H9 (cell line): ENCODE measurements at regions not wholly inside any gene's neighbourhood (a gene's known extent, or its start where the extent isn't known, plus 50 kb on each side); places are given as distances from the start of the nearest gene placed in this dataset.

Experiments
- DNase-seq: peaks from one replicate; pipeline ENCODE4 v3.0.0-alpha.2; 2017
- H2AFZ ChIP-seq: one replicate; pipeline ENCODE4 v1.6.1; 2013; ENCODE audit warnings: mild to moderate bottlenecking, low read length, control low read depth, moderate library complexity
- H2AK5ac ChIP-seq: 2 replicates; pipeline ENCODE4 v1.6.1; 2013; ENCODE audit warnings: low read length, control low read depth, mixed read lengths; ENCODE audit not compliant: insufficient read length
- H2BK120ac ChIP-seq: one replicate; pipeline ENCODE4 v1.6.1; 2013; ENCODE audit warnings: low read depth, mild to moderate bottlenecking, low read length, control low read depth, inconsistent platforms; ENCODE audit not compliant: poor library complexity, severe bottlenecking
- H2BK12ac ChIP-seq: 2 replicates; pipeline ENCODE4 v1.6.1; 2013; ENCODE audit warnings: low read length, control low read depth, mixed read lengths, low read depth; ENCODE audit not compliant: insufficient read length
- H2BK15ac ChIP-seq: 2 replicates; pipeline ENCODE4 v1.6.1; 2013; ENCODE audit warnings: low read depth, low read length, control low read depth
- H2BK20ac ChIP-seq: one replicate; pipeline ENCODE4 v1.6.1; 2013; ENCODE audit warnings: low read depth, mild to moderate bottlenecking, low read length, control low read depth, inconsistent platforms; ENCODE audit not compliant: poor library complexity, severe bottlenecking
- H2BK5ac ChIP-seq: 2 replicates; pipeline ENCODE4 v1.6.1; 2013; ENCODE audit warnings: low read length, control low read depth, mixed read lengths; ENCODE audit not compliant: insufficient read length
- H3K14ac ChIP-seq: 2 replicates; pipeline ENCODE4 v1.6.1; 2013; ENCODE audit warnings: low read length, control low read depth; ENCODE audit not compliant: insufficient read depth
- H3K18ac ChIP-seq: 2 replicates; pipeline ENCODE4 v1.6.1; 2013; ENCODE audit warnings: low read depth, mild to moderate bottlenecking, mixed read lengths, low read length, control low read depth; ENCODE audit not compliant: insufficient read length
- H3K23ac ChIP-seq: 2 replicates; pipeline ENCODE4 v1.6.1; 2013; ENCODE audit warnings: low read length, control low read depth, mixed read lengths, low read depth; ENCODE audit not compliant: insufficient read length
- H3K23me2 ChIP-seq: 2 replicates; pipeline ENCODE4 v1.6.1; 2013; ENCODE audit warnings: low read depth, mild to moderate bottlenecking, mixed read lengths, low read length, control low read depth; ENCODE audit not compliant: insufficient read length, poor library complexity, severe bottlenecking
- H3K27ac ChIP-seq: 2 replicates; pipeline ENCODE4 v1.5.1; 2013; ENCODE audit warnings: low read length, control low read depth, mixed read lengths, low read depth; ENCODE audit not compliant: insufficient read length
- H3K27me3 ChIP-seq: 2 replicates; pipeline ENCODE4 v1.6.1; 2013; ENCODE audit warnings: low read length, control low read depth, inconsistent platforms; ENCODE audit not compliant: insufficient read depth
- H3K4ac ChIP-seq: 2 replicates; pipeline ENCODE4 v1.6.1; 2013; ENCODE audit warnings: low read depth, mild to moderate bottlenecking, control low read depth, inconsistent platforms, low read length, moderate library complexity
- H3K4me1 ChIP-seq: 2 replicates; pipeline ENCODE4 v1.6.1; 2013; ENCODE audit warnings: low read length, control low read depth, inconsistent platforms; ENCODE audit not compliant: insufficient read depth
- H3K4me2 ChIP-seq: 2 replicates; pipeline ENCODE4 v1.6.1; 2013; ENCODE audit warnings: low read length, control low read depth, mixed read lengths; ENCODE audit not compliant: insufficient read length, insufficient read depth
- H3K56ac ChIP-seq: 2 replicates; pipeline ENCODE4 v1.6.1; 2013; ENCODE audit warnings: low read depth, mild to moderate bottlenecking, mixed read lengths, low read length, control low read depth; ENCODE audit not compliant: insufficient read length
- H3K79me1 ChIP-seq: 2 replicates; pipeline ENCODE4 v1.6.1; 2013; ENCODE audit warnings: low read depth, mild to moderate bottlenecking, moderate library complexity, low read length, control low read depth, inconsistent platforms; ENCODE audit not compliant: insufficient read depth, poor library complexity, severe bottlenecking
- H3K79me2 ChIP-seq: 2 replicates; pipeline ENCODE4 v1.6.1; 2013; ENCODE audit warnings: low read length, control low read depth, inconsistent platforms; ENCODE audit not compliant: insufficient read depth
- H3K9ac ChIP-seq: 2 replicates; pipeline ENCODE4 v1.6.1; 2013; ENCODE audit warnings: low read length, control low read depth, mixed read lengths; ENCODE audit not compliant: insufficient read length; ENCODE audit errors: extremely low read depth
- H3K9me3 ChIP-seq: one replicate; pipeline ENCODE4 v1.6.1; 2013; ENCODE audit warnings: low read depth, low read length, inconsistent platforms; ENCODE audit not compliant: control insufficient read depth
- H3T11ph ChIP-seq: one replicate; pipeline ENCODE4 v1.6.1; 2013; ENCODE audit warnings: mild to moderate bottlenecking, low read length, control low read depth, inconsistent platforms
- H4K20me1 ChIP-seq: one replicate; pipeline ENCODE4 v1.6.1; 2013; ENCODE audit not compliant: control insufficient read depth, insufficient read length, insufficient read depth
- H4K5ac ChIP-seq: 2 replicates; pipeline ENCODE4 v1.6.1; 2013; ENCODE audit warnings: low read depth, mild to moderate bottlenecking, mixed read lengths, low read length, control low read depth; ENCODE audit not compliant: insufficient read length
- H4K8ac ChIP-seq: replicated peaks from 2 replicates; pipeline ENCODE4 v1.6.1; 2013; ENCODE audit warnings: low read length, control low read depth, mixed read lengths, low read depth; ENCODE audit not compliant: insufficient read length
- H4K91ac ChIP-seq: 2 replicates; pipeline ENCODE4 v1.6.1; 2013; ENCODE audit warnings: low read depth, mild to moderate bottlenecking, moderate library complexity, mixed read lengths, low read length, control low read depth; ENCODE audit not compliant: insufficient read length
- H3K27ac Mint-ChIP-seq, 3 experiments: 2 replicates in 2 of 3; 3 replicates in 1 of 3; pipeline ENCODE4 v1.8.0; 2020 to 2021; ENCODE audit warnings: mixed read lengths in 3 of 3, mild to moderate bottlenecking in 1 of 3, moderate library complexity in 1 of 3
- H3K27me3 Mint-ChIP-seq: 2 replicates; pipeline ENCODE4 v1.8.0; 2021; ENCODE audit warnings: low read depth, mild to moderate bottlenecking, moderate library complexity, mixed read lengths
- H3K36me3 Mint-ChIP-seq, 3 experiments: 2 replicates in 2 of 3; 3 replicates in 1 of 3; pipeline ENCODE4 v1.8.0; 2020 to 2021; ENCODE audit warnings: low read depth in 3 of 3, mixed read lengths in 3 of 3; ENCODE audit not compliant: insufficient read depth in 1 of 3
- H3K4me1 Mint-ChIP-seq, 2 experiments: 2 replicates each; pipeline ENCODE4 v1.8.0; 2020; ENCODE audit warnings: mixed read lengths in 2 of 2
- H3K4me3 Mint-ChIP-seq, 2 experiments: 2 replicates in 1 of 2; 3 replicates in 1 of 2; pipeline ENCODE4 v1.8.0; 2020 to 2021; ENCODE audit warnings: mild to moderate bottlenecking in 2 of 2, mixed read lengths in 2 of 2, moderate library complexity in 1 of 2
- H3K9me3 Mint-ChIP-seq, 2 experiments: 2 replicates in 1 of 2; 3 replicates in 1 of 2; pipeline ENCODE4 v1.8.0; 2020; ENCODE audit warnings: mild to moderate bottlenecking in 2 of 2, mixed read lengths in 2 of 2, moderate library complexity in 1 of 2
- WGBS: extraction: QIAGEN DNeasy Blood & Tissue Kit; methylation state at CpG from one replicate; pipeline ENCODE4 v1.1.7; 2013; ENCODE audit warnings: missing lambda C conversion rate, low lambda C conversion rate, mixed read lengths; ENCODE audit not compliant: insufficient read length; ENCODE audit errors: extremely low coverage; 5-methylcytosine and 5-hydroxymethylcytosine counted together
- TF ChIP-seq, protein P1 (sequence below): fragments of 200-600 bp; sonication (generic); conservative IDR thresholded peaks from 3 replicates; pipeline ENCODE4 v1.8.0; 2021; ENCODE audit warnings: antibody characterized with exemption, mild to moderate bottlenecking

DNA sequence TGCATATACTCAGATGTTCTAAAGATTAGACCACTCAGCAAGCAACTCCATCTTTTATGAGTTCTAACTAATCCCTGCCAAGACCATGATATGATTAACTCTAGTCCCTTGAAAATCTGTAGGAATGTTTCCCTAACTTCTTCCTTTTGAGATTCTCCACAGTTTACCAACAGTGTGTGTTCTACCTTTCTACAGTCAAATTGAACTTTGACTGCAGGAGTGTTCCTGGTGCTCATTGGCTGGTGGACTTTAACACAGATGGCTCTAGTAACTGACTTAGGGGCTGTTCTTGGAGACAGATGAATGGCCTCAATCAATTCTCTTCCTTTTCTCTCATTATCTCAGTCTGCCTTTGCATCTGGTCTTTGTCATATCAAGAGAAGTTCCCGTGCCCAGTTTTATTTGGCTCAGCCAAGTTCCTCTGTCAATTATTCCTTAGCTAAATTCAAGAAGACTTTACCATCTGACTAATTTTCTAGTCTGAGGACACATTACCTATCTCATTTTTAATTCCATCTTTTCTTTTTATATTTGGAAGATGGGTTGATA is 643.9 kb upstream of the CAMK1G start:
- H3K4me3 Mint-ChIP-seq: no peak overlapping the region
- no peak overlapping the region for H2BK15ac ChIP-seq
- no peaks in the 10 kb centered on the region for H3K9me3 Mint-ChIP-seq
- no peaks in the 10 kb centered on the region for H3K23me2 ChIP-seq
- no peak overlapping the region for H3K27ac Mint-ChIP-seq
- no peaks in the 10 kb centered on the region for H3K27me3 ChIP-seq
- H3K56ac ChIP-seq: no peak overlapping the region
- H3K27me3 Mint-ChIP-seq: no peaks in the 10 kb centered on the region
- H3K36me3 Mint-ChIP-seq: no peaks in the 10 kb centered on the region
- no peak overlapping the region for H3K23ac ChIP-seq
- TF ChIP-seq, protein P1, sequence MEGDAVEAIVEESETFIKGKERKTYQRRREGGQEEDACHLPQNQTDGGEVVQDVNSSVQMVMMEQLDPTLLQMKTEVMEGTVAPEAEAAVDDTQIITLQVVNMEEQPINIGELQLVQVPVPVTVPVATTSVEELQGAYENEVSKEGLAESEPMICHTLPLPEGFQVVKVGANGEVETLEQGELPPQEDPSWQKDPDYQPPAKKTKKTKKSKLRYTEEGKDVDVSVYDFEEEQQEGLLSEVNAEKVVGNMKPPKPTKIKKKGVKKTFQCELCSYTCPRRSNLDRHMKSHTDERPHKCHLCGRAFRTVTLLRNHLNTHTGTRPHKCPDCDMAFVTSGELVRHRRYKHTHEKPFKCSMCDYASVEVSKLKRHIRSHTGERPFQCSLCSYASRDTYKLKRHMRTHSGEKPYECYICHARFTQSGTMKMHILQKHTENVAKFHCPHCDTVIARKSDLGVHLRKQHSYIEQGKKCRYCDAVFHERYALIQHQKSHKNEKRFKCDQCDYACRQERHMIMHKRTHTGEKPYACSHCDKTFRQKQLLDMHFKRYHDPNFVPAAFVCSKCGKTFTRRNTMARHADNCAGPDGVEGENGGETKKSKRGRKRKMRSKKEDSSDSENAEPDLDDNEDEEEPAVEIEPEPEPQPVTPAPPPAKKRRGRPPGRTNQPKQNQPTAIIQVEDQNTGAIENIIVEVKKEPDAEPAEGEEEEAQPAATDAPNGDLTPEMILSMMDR: no peak
- no peak overlapping the region for H3K4ac ChIP-seq
- no peak overlapping the region for H3T11ph ChIP-seq
- H2BK120ac ChIP-seq: no peak overlapping the region
- no peak overlapping the region for H3K9ac ChIP-seq
- no peak overlapping the region for H4K91ac ChIP-seq
- H3K4me2 ChIP-seq: no peak overlapping the region
- no peak overlapping the region for H2BK12ac ChIP-seq
- no peak overlapping the region for H3K18ac ChIP-seq
- no peak overlapping the region for H4K5ac ChIP-seq
- no peak overlapping the region for H2AFZ ChIP-seq
- no peak overlapping the region for H3K14ac ChIP-seq
- H3K79me2 ChIP-seq: no peaks in the 10 kb centered on the region
- no peak overlapping the region for H4K8ac ChIP-seq
- no peak overlapping the region for H2BK20ac ChIP-seq
- H3K27ac ChIP-seq: no peak overlapping the region
- no peak for DNase-seq
- H3K4me1 Mint-ChIP-seq: peaks cover 0 to 3% of the 10 kb centered on the region in 2 experiments; a peak in 1 of 4 replicates
- H3K79me1 ChIP-seq: no peaks in the 10 kb centered on the region
- no peaks in the 10 kb centered on the region for H3K9me3 ChIP-seq
- no peaks in the 10 kb centered on the region for H3K4me1 ChIP-seq
- WGBS: no CpG with 5 or more reads among the region's 1 CpG
- H2BK5ac ChIP-seq: no peak overlapping the region
- H4K20me1 ChIP-seq: no peaks in the 10 kb centered on the region
- H2AK5ac ChIP-seq: no peak overlapping the region
